ENCODE measurements at regions not wholly inside any gene's neighbourhood (a gene's known extent, or its start where the extent isn't known, plus 50 kb on each side); places are given as distances from the start of the nearest gene placed in this dataset.

- Histone ChIP-seq H3K9me1 (replicated peaks; ENCODE audit: control insufficient read depth, extremely low read depth, insufficient read depth, low read length) (no peaks in the 10 kb centered on the region), H3K9me3 (replicated peaks; ENCODE audit: control insufficient read depth, insufficient read depth, low read length) (no peaks in the 10 kb centered on the region), H3K9ac (replicated peaks; ENCODE audit: extremely low read depth, insufficient read depth, low read length) (no peak overlapping the region), H3K79me2 (ENCODE audit: control insufficient read depth, insufficient read depth, low read length) (no peaks in the 10 kb centered on the region), H3K36me3 (ENCODE audit: control insufficient read depth in 2 of 2, extremely low read depth in 1 of 2, insufficient read depth in 2 of 2, low read length in 2 of 2) (no peaks in the 10 kb centered on the region), H3K4me3 (replicated peaks in 1 of 3; ENCODE audit: insufficient read depth in 1 of 3, low read depth in 1 of 3, low read length in 3 of 3) (no peak overlapping the region), H3K27ac (ENCODE audit: insufficient read depth, low read depth, low read length) (no peak overlapping the region), H3K27me3 (ENCODE audit: control insufficient read depth in 2 of 2, insufficient read depth in 2 of 2, low read length in 2 of 2) (no peaks in the 10 kb centered on the region), H3K4me1 (ENCODE audit: control insufficient read depth, extremely low read depth, insufficient read depth, low read length) (no peaks in the 10 kb centered on the region), H4K20me1 (replicated peaks; ENCODE audit: control insufficient read depth, extremely low read depth, insufficient read depth, low read length) (no peaks in the 10 kb centered on the region), H2AFZ (ENCODE audit: low read depth, low read length) (no peak overlapping the region), H3K4me2 (ENCODE audit: insufficient read depth, low read length) (no peak overlapping the region)
- FAIRE-seq = no peak
- BruUV-seq (replicated peaks) = no TSS peak
- TF ChIP-seq JUN (IDR thresholded peaks at IDR 0.05; ENCODE audit: borderline replicate concordance, insufficient read depth, insufficient read length, low read depth) = no peak
- peak in 1 of 2 donors; percentile 6 for TF ChIP-seq CTCF (IDR thresholded peaks at IDR 0.05; ENCODE audit: extremely low read depth in 1 of 2, insufficient read depth in 1 of 2, low read depth in 1 of 2, low read length in 2 of 2)
- intact Hi-C loops (cut with micrococcal nuclease) (no loop called here), dilution Hi-C loops (cut with MboI; ENCODE audit: extremely low pct_ligation_motif_present, low sequenced_read_pairs) (no loop called here)
- ChIA-PET POLR2A (no interaction called here), CTCF (interaction anchor here (1.0 kb wide), 1 partner anchor 469 kb away, joined by 5 read pairs; no protein-coding TSS in a partner anchor)
- no peak for DNase-seq (ENCODE audit: low read depth, low spot score)
These were observed 437.7 kb downstream of the SATB2 start for GRCh38 chr2:199019898-199020507.

DNA sequence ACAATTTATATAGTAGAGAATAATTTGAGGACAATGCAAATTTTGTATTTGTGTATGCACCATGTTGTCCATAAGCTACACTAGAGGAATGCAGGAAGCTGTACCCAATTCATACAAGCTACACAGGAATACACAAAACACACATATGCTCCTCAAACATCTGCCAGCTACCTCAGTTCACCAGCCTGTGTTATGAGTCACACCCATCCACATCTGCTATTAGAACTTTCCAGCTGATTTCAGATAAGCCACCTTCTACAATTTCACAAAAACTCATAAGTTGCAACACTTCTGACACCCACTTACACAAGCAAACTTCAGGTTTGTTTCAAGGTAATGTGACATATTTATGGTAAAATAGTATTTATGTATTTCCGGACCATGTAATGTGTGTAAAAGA lies 438.9 kb downstream of the SATB2 start:
- no peak for FAIRE-seq
- H3K4me1 ChIP-seq (ENCODE audit: control insufficient read depth, extremely low read depth, insufficient read depth, low read length) = no peaks in the 10 kb centered on the region
- CTCF ChIA-PET = no interaction called here

More for the DNA sequence above, 438.9 kb downstream of the SATB2 start:
- Histone ChIP-seq H3K27me3 (ENCODE audit: control insufficient read depth in 2 of 2, insufficient read depth in 2 of 2, low read length in 2 of 2) (no peaks in the 10 kb centered on the region), H3K9me1 (replicated peaks; ENCODE audit: control insufficient read depth, extremely low read depth, insufficient read depth, low read length) (no peaks in the 10 kb centered on the region), H4K20me1 (replicated peaks; ENCODE audit: control insufficient read depth, extremely low read depth, insufficient read depth, low read length) (no peaks in the 10 kb centered on the region), H3K79me2 (ENCODE audit: control insufficient read depth, insufficient read depth, low read length) (no peaks in the 10 kb centered on the region), H3K36me3 (ENCODE audit: control insufficient read depth in 2 of 2, extremely low read depth in 1 of 2, insufficient read depth in 2 of 2, low read length in 2 of 2) (no peaks in the 10 kb centered on the region), H3K4me3 (replicated peaks in 1 of 3; ENCODE audit: insufficient read depth in 1 of 3, low read depth in 1 of 3, low read length in 3 of 3) (no peak overlapping the region), H3K27ac (ENCODE audit: insufficient read depth, low read depth, low read length) (no peak overlapping the region), H3K4me2 (ENCODE audit: insufficient read depth, low read length) (no peak overlapping the region), H3K9ac (replicated peaks; ENCODE audit: extremely low read depth, insufficient read depth, low read length) (no peak overlapping the region), H3K9me3 (replicated peaks; ENCODE audit: control insufficient read depth, insufficient read depth, low read length) (no peaks in the 10 kb centered on the region), H2AFZ (ENCODE audit: low read depth, low read length) (no peak overlapping the region)
- DNase-seq (ENCODE audit: low read depth, low spot score) = no peak
- dilution Hi-C loops (cut with MboI; ENCODE audit: extremely low pct_ligation_motif_present, low sequenced_read_pairs) (no loop called here), intact Hi-C loops (cut with micrococcal nuclease) (no loop called here)
- TF ChIP-seq CTCF (IDR thresholded peaks at IDR 0.05; ENCODE audit: extremely low read depth in 1 of 2, insufficient read depth in 1 of 2, low read depth in 1 of 2, low read length in 2 of 2) (no peak), JUN (IDR thresholded peaks at IDR 0.05; ENCODE audit: borderline replicate concordance, insufficient read depth, insufficient read length, low read depth) (no peak), FOS (IDR thresholded peaks at IDR 0.05; ENCODE audit: borderline replicate concordance, insufficient read depth, low read length) (no peak), EZH2 (IDR thresholded peaks at IDR 0.05; ENCODE audit: borderline replicate concordance, low read depth, low read length, severe bottlenecking) (no peak), GATA2 (IDR thresholded peaks at IDR 0.05; ENCODE audit: insufficient read depth, insufficient read length, low read depth, low read length) (no peak), POLR2A (IDR thresholded peaks at IDR 0.05; ENCODE audit: low read depth, low read length) (no peak), POLR2AphosphoS5 (IDR thresholded peaks at IDR 0.05; ENCODE audit: insufficient read depth, low read depth, low read length) (no peak), MYC (IDR thresholded peaks at IDR 0.05; ENCODE audit: low read depth, low read length) (no peak)
- TF ChIP-seq, protein P1, sequence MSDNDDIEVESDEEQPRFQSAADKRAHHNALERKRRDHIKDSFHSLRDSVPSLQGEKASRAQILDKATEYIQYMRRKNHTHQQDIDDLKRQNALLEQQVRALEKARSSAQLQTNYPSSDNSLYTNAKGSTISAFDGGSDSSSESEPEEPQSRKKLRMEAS (IDR thresholded peaks at IDR 0.05; ENCODE audit: insufficient read depth, insufficient read length) = no peak
- BruUV-seq (replicated peaks) = no TSS peak
- POLR2A ChIA-PET = no interaction called here
